Panc1 (cell line): ENCODE measurements at regions not wholly inside any gene's neighbourhood (a gene's known extent, or its start where the extent isn't known, plus 50 kb on each side); places are given as distances from the start of the nearest gene placed in this dataset.

ENCODE experiments used
- CTCF ChIP-seq: fragments of 450-650 bp; IDR thresholded peaks from 2 replicates; pipeline ENCODE4 v1.5.1; 2017; ENCODE audit warnings: mild to moderate bottlenecking
- POLR2AphosphoS5 ChIP-seq: IDR thresholded peaks from 2 replicates; pipeline ENCODE4 v1.6.1; 2012; ENCODE audit warnings: mild to moderate bottlenecking, low read depth, low read length, moderate library complexity
- REST ChIP-seq, 2 experiments: IDR thresholded peaks; 2 replicates each; pipeline ENCODE4 v1.6.1; 2011 to 2012; ENCODE audit warnings: low read depth in 2 of 2, control low read depth in 1 of 2, low read length in 1 of 2, mild to moderate bottlenecking in 1 of 2, moderate library complexity in 1 of 2; ENCODE audit not compliant: insufficient read depth in 1 of 2
- SIN3A ChIP-seq: IDR thresholded peaks from 2 replicates; pipeline ENCODE4 v1.6.1; 2012; ENCODE audit warnings: low read depth, mild to moderate bottlenecking, low read length, moderate library complexity, borderline replicate concordance; ENCODE audit not compliant: insufficient read depth
- TCF7L2 ChIP-seq: IDR thresholded peaks from 2 replicates; pipeline ENCODE4 v1.6.1; 2011; ENCODE audit warnings: mild to moderate bottlenecking, low read depth, low read length, inconsistent platforms

- TF ChIP-seq POLR2AphosphoS5, result no peak
- TF ChIP-seq CTCF, result no peak
- no peak for TF ChIP-seq SIN3A
- TF ChIP-seq TCF7L2, result no peak
- no peak for TF ChIP-seq REST (IDR thresholded peaks at IDR 0.05; ENCODE audit: insufficient read depth in 1 of 2, low read depth in 2 of 2, low read length in 1 of 2)
These were observed 155.6 kb downstream of the TM9SF2 start for GRCh38 chr13:99656844-99657381.
